ENCODE measurements at regions not wholly inside any gene's neighbourhood (a gene's known extent, or its start where the extent isn't known, plus 50 kb on each side); places are given as distances from the start of the nearest gene placed in this dataset.

GRCh38 chr5:89728750-89729149 lies 680.8 kb downstream of the CETN3 start:
- TF ChIP-seq CTCF (IDR thresholded peaks at IDR 0.05) (no peak), POLR2A (IDR thresholded peaks at IDR 0.05; ENCODE audit: low read depth) (no peak)

All from esophagus muscularis mucosa (tissue), 3 donors.